HG02840 (cell line): ENCODE measurements at regions not wholly inside any gene's neighbourhood (a gene's known extent, or its start where the extent isn't known, plus 50 kb on each side); places are given as distances from the start of the nearest gene placed in this dataset.
"Not testable (repeated sequence)": the region's sequence is repeated elsewhere in the genome, so short reads cannot be mapped to it uniquely, and the experiment has no call there.

ENCODE experiments used
- ATAC-seq: cut with Tn5 transposase; IDR thresholded peaks from one replicate; pipeline ENCODE4 v1.9.1; 2021; ENCODE audit warnings: mild to moderate bottlenecking, moderate library complexity, moderate number of reproducible peaks; ENCODE audit not compliant: unreplicated experiment, low FRiP score

DNA sequence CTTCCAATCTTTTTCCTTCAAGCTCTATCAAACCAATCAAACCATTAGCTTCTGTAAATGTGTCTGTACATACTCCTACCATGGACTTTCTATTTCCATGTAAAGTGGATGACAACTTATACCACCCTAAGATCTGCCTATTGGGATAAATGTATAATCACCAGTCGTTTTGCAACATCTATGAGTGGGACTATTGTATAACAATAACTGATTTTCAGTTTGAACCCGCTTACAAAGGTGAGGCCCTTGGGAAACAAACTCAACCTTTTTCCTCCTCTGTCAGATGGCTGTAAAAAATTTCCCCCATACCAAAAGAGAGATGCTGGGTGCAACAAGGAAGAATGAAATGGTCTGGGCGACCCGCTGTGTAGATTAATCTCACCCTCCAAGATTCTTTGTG is 399.1 kb upstream of the ADAMTS5 start:
- ATAC-seq, result no peak

GRCh38 chr21:27365394-27365793 is 398.5 kb upstream of the ADAMTS5 start:
- no peak for ATAC-seq

DNA sequence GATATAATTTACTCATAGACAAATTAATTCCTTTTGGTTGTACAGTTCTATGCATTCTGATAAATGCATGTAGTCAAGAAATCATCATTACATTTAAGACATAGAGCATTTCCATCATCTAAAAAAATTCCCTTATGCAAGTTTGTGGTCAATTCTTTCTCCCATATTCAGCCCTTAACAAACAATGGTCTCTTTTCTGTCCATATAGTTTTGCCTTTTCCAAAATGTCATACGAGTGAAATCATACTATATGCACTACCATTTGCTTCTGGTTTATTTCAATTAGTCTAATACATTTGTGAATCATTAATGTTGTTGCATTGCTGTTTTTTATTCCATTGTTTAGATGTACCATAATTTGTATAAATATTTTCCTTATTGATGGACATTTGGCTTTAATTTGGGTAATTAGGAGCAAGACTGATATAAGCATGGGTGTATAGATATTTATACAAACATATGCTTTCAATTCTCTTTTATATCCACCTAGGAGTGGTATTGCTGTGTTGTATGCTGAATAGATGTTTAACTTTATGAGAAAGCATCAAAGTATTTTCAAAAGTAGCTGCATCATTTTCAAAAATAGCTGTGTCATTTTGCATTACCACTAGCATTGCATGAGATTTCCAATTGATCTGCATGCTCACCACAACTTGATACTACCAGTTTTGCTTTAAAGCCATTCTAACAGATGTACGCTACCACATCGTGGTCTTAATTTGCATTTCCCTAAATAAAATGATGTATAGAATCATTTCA is 397.0 kb upstream of the ADAMTS5 start:
- no peak for ATAC-seq

DNA sequence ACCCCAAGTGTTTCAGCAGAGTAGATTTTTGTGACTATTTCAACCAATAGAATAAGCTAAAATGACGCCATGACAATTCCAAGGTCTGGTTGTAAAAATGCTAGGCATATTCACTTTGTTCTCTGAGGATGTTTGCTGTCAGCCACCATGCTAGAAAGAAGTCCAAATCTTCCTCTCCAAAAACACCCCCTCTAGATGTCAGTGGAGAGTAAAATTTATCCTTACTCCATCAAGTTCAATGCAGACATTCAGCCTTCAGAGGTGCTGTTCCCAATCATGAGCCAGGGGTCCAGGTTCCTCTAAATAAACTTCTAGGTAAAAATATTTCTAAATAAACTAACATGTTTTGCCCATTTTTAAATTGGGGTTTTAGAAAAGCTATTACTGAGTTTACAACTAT is 395.4 kb upstream of the ADAMTS5 start:
- no peak for ATAC-seq

GRCh38 chr21:27359141-27359540 is 392.3 kb upstream of the ADAMTS5 start:
- no peak for ATAC-seq

DNA sequence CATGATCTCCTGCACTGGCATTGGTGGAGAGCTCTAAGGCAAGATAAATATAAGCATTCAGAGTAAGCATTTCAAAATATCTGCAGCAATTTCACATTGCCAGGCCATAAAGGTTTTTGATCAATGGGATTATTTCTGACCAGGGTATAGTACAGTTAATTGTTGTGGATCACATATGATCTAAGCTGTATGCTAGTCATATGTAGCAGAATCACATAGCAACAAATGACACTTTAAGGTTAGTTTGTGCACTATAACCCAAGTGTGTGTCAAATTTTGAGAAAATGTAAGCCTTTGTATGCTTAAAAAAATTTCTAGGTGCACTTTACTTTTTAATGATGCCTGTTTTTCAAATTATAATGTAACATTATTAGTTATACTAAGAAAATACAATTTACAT is 386.0 kb upstream of the ADAMTS5 start:
- ATAC-seq, result no peak

GRCh38 chr21:27346041-27346448 is 379.2 kb upstream of the ADAMTS5 start:
- ATAC-seq, result no peak

DNA sequence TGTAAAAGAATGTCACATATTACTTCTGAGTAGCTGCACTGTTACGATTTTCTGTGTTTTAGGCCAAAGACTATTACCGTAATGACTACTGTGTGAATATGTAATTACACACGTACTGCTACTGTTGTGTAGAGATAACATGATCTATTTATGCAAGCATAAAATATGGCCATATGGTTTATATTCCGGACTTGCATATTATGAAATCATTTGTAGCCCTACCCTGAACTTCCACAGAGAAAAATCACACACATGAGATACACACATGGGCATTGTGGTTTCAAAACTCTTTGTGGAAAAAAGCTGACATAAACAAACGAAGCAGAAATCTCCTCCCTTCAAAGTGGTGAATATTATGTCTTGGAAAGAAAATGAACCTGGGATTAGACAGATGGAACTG is 373.0 kb upstream of the ADAMTS5 start:
- no peak for ATAC-seq

- ATAC-seq, result not testable (repeated sequence)
Measured at GRCh38 chr21:27338007-27338406, 371.1 kb upstream of the ADAMTS5 start.

- ATAC-seq, result no peak
Measured at GRCh38 chr21:27333096-27333495, 366.2 kb upstream of the ADAMTS5 start.

- ATAC-seq, result no peak
Measured at GRCh38 chr21:27329255-27329851, 362.5 kb upstream of the ADAMTS5 start.

GRCh38 chr21:27326301-27326700 is 359.4 kb upstream of the ADAMTS5 start:
- ATAC-seq, result no peak

DNA sequence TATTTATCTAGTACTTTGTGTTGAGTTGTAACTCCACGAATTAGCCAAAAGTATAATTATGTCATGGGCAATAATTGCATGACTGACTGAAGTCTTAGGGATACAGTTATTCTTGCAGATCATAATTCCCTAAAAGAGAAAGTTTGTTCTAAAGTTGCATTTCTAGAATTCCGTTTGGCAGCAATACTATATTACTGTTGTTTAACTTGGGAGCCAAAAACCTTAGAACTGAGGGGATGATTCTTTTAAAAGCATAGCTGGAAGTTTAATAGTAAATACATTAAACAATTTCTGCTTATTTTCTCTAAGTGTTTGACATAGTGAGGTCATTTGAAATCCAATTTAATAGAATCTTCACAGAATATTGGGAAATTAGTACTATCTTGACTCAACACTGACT is 356.4 kb upstream of the ADAMTS5 start:
- ATAC-seq, result no peak

- ATAC-seq, result no peak
Measured at GRCh38 chr21:27321791-27322190, 354.9 kb upstream of the ADAMTS5 start.

DNA sequence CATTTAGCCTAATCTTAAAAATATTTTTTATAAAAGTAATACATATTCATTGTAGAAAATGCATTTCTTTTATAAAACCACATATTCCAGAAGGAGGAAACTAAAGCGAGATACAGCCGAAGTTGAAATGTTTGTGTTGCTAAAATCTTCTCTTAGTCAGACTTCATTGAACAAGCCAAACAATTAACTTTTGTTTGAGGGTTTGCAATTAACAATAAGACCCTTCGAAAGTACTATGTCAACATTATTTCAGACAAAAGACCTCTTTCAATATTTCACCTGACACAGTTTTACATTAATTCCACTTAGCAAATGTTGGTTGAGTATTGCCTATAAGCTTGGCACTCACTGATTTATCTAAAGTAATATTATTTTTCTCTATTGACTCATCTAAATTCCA is 354.0 kb upstream of the ADAMTS5 start:
- no peak for ATAC-seq

- not testable (repeated sequence) for ATAC-seq
Measured at GRCh38 chr21:27317601-27318000, 350.7 kb upstream of the ADAMTS5 start.

GRCh38 chr21:27315373-27315772 is 348.5 kb upstream of the ADAMTS5 start:
- ATAC-seq, result no peak

DNA sequence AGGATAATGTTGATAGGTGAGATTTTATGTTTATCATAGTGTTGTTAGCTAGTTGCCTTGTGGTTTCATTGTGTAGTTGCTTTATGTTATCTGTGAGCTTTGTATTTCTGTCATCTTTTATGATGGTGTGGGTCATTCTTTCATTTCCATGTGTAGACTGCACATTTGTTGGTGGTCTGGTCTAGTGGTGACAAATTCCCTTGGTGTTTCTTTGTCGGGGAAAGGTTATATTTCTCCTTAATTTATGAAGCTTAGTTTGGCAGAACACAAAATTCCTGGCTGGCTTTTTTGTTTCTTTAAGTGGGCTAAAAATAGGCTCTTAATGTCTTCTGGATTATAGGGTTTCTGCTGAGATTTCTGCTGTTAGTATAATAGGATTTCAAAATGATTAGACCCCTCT is 347.2 kb upstream of the ADAMTS5 start:
- ATAC-seq, result no peak

- ATAC-seq, result no peak
Measured at GRCh38 chr21:27306791-27307775, 340.2 kb upstream of the ADAMTS5 start.

GRCh38 chr21:27306206-27306605 is 339.3 kb upstream of the ADAMTS5 start:
- no peak for ATAC-seq

GRCh38 chr21:27301220-27301619 is 334.3 kb upstream of the ADAMTS5 start:
- no peak for ATAC-seq
